Suppressor macrophage (primary cell): ENCODE measurements at regions not wholly inside any gene's neighbourhood (a gene's known extent, or its start where the extent isn't known, plus 50 kb on each side); places are given as distances from the start of the nearest gene placed in this dataset.

Source experiments
- DNase-seq, 4 experiments: peaks; one replicate each; pipeline ENCODE4 v3.0.0-alpha.2; 2020 to 2022

DNA sequence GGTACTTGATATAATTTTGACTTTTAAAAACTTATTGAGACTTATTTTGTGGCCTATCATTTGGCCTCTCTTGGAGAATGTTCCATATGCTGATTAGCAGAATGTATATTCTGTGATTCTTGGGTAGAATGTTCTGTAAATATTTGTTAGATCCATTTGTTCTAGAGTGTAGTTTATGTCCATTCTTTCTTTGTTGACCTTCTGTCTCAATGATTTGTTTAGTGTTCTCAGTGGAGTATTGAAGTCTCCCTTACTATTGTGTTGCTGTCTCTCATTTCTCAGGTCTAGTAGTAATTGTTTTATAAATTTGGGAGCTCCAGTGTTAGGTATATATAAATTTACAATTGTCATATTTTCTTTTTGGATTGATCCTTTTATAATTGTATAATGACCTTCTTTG is 349.6 kb upstream of the CWC22 start:
- DNase-seq, result no peak

DNA sequence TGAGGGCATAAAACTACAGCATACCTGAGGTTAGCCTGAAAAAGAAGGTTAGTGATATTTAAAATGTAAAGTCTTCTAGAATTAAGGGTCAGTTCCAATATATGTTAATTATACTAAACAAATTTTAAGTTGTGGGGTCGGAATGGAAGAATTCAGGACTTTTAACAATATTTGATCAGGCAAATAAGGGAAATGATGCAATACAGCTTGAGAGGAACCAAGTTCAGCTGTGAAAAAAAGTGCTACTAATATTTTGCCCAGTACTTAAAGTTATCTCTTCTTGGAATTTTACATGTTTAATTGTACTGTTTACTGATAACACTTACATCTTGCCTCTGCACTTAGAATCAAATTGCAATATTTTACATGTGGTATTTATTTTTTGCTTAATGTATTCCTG is 345.5 kb upstream of the CWC22 start:
- DNase-seq, result no peak

GRCh38 chr2:180349809-180350208 is 342.7 kb upstream of the CWC22 start:
- no peak for DNase-seq

GRCh38 chr2:180343528-180344345 is 336.6 kb upstream of the CWC22 start:
- no peak for DNase-seq

GRCh38 chr2:180337136-180337535 is 330.0 kb upstream of the CWC22 start:
- no peak for DNase-seq

DNA sequence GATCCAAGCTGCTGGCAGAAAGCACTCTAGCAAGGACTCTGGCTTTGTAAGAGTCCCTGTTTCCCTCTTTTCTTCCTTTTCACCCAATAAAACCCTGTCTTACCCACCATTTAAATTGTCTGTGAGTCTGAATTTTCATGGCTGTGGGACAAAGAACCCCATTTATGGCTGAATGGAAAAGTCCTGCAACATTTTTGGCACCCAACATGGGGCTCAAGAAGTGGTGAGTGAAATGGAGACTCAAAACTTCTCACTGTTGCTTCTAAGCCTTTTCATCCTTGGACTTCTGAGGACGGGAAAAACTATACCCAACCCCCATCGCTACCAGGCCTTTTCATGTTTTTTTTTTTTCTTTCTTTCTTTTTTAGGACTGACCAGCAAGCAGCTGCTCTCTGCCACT is 329.5 kb upstream of the CWC22 start:
- no peak for DNase-seq

GRCh38 chr2:180334514-180334913 is 327.4 kb upstream of the CWC22 start:
- peak in 1 of 4 experiments; percentile 0 for DNase-seq

DNA sequence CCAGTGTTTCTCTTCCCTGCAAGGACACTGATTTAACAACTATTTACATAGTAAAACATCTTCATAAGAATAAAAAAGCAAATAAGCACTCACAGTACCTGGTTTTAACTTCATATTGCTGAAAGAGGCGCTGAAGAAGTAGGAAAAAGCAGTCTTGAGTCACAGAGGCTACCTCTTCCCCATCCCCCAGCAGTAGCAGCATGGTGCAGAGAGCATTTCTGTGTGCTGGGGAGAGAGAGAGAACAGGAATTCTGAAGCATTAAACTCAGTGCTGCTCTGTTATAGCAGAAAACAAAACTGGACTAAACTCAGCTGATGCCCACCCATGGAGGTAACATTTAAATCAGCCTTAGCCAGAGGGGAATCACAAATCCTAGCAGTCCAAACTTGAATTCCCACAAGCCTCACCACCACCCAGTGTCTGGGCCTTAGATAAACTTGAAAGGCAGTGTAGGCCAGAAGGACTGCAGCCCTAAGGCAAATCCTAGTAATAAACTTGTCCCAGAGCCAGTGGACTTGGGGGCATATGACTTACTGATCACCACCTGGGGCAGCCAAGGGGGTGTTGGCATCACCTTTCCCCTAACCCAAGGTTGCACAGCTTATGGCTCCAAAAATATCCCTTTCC is 321.8 kb upstream of the CWC22 start:
- no peak for DNase-seq

- no peak for DNase-seq
Observed at GRCh38 chr2:180327185-180327584, 320.1 kb upstream of the CWC22 start.

DNA sequence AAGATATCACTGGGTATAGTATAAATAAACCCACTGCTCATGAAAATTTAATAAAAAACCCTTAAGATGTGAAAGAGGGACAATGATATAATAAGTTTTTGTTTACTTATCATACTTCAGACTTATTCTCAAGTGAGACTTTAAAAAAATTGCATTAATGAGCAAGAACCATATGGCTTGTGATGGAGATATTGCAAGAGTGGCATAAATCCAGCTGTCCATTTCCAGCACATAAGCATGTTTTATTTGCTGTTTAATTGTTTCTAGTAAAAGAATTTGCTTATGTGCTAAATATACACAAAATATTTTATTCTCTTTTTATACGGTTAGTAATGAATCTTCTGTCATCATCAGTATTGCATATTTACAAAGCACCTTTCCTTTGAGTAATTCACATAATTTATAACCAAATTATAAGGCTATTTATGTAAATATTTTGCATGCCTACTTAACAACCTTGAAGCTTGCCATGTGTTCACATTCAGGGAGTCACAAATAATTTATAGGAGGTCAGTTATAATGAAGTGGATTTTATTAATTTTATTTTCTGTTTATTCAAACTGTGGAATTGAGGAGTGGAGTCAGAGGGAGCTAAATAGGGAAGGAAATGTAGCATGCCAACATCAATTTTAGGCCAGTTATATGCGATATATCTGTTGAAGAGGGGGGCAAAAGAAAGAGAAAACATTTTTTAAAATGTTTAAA is 318.5 kb upstream of the CWC22 start:
- DNase-seq, result no peak

GRCh38 chr2:180324182-180324581 is 317.1 kb upstream of the CWC22 start:
- DNase-seq, result no peak

DNA sequence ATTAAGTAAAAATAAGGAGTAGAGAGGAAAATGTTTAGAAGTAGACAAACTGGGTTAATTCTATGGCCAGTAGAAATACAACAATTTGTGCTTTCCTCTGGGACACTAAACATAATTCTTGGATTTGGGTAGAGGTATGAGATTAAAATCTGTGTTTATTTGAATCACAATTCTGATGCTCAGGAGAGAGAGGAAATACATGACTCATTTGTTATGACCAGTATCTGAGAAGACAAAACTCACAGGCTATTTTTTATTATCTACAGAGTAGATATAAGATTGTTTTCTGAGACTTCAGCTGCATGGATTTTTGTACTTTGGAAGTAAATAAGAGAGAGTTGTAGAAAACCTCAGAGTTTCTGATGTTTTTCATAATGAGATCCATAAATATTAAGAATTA is 315.7 kb upstream of the CWC22 start:
- no peak for DNase-seq

DNA sequence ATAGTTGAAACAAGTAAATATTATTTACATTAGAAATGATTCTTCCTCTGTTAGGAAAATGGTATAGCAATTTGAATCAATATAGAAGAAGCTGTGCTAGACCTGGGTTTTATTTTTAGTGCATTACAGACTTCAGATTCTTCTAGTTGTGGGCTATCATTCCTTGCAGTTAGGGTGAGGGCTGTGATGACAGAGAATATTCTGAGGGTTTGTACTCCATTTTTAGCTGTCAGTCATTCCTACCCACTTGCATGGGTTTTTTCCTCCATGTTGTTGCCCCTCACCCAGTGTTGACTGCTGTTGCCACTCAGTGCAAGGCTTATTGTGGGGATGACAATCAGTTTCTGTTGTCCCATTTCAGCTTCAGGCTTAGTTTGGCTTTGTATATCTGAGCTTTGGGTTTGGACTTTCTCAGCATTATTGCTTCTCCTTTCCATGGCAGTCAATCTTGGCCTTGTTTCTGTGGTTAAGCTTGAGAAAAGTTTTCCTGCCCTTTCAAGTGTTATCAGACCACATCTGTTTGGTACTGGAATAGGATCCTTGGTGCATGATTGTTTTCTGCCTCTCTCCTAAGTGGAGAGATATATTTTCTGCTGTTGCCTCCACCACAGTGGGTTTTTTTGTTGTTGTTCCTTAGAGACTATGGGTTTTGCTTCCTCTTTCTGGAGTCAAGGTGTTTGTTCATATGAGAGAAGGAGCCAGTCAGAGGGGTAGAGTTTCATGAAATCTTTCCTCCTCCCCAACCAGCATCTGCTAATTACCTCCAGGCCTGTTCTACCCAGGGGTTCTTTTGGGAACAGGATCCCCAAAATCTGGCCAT is 312.7 kb upstream of the CWC22 start:
- DNase-seq, result no peak

- DNase-seq, result no peak
Observed at GRCh38 chr2:180314086-180314485, 307.0 kb upstream of the CWC22 start.

GRCh38 chr2:180312542-180312941 is 305.4 kb upstream of the CWC22 start:
- DNase-seq, result no peak

DNA sequence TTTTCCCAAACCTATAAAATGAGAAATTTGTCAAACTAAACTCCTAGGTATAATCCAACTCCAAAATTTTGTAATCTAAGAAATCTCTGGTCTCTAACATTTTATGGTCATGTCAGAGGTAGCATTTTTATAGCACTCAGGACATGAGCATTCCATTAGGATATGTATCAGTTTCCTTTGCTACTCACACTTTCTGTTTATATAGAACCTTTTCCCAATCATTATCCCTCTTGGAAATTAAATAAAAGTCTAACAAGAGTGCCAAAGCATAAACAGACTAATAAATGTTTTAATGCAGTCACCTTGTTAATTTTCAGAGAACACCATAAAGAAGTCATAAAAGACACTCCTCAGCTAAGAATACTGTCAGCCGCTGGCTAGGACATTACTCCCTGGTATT is 300.0 kb upstream of the CWC22 start:
- DNase-seq, result no peak

DNA sequence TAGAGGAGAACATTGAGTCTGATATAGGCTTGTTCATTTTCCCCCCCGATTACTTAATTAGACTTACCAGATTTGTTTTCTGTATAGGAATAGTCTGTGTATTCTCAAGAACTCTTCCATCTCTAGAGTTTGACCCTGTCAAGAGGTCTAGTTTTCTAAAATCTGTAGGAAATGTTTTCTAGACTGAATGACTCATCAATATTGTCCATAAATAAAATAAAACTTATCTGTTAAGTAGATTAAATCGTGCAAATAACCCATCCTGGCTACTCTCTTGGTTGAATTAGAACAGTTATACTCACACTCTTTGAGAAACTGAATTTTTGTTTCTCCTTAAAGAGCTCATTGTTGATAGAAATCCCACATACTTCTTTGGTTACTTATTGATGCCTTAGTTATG is 299.2 kb upstream of the CWC22 start:
- DNase-seq, result no peak

GRCh38 chr2:180291552-180292421 is 284.7 kb upstream of the CWC22 start:
- DNase-seq, result no peak

DNA sequence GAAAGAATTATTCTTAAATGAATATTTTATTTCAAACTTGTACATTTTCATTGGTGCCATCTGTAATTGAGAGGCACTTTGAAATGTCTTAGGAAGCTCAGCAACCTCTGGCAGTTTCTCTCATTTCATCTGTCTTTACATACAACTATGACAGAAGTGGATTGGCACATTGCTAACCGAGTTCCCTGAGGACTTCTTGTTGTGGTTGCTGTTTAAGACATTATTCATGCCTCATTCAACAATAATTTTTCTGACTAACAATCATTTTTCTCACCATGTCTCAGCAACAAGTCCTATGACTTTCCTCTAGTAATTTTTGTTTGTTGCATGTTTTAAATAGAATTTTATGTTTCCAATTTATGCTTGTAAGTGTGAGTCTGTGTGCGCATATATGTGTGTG is 284.0 kb upstream of the CWC22 start:
- no peak for DNase-seq

DNA sequence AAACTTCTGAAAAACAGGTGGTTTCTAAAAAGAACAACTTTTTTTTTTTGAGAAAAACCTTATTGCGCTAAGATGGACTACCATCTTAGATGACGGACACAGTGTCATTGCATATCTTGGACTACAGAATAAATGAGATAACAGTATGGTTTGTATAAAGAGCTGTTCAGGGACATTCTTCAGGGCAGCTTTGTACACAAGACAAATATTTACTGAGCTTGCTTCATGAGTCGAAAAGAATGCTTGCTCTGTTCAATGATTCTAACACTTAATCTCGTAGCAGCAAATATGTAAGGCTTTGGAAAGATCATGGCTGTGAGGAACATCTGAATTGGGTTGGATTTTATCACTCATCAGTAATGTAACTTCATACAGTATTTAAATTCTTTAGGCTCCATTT is 282.5 kb upstream of the CWC22 start:
- DNase-seq, result no peak

DNA sequence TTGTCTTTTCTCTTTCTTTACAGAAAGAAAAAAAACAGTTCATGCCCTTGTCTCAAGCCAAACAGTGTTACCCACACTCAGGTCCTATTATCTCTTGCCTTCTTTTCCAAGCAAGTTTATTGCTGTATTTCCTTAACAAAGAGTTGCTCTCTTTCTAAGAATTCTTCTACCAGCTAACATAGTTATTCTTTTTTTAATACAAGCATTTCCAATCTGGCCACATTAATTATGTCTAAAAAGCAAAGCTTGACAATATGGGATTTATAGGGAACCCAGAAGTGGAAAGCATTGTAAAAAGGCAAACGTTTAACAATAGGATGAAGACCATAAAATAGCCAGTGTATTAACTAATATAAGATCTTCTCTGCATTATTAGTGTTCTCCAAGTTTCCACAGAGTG is 272.5 kb upstream of the CWC22 start:
- DNase-seq, result no peak

DNA sequence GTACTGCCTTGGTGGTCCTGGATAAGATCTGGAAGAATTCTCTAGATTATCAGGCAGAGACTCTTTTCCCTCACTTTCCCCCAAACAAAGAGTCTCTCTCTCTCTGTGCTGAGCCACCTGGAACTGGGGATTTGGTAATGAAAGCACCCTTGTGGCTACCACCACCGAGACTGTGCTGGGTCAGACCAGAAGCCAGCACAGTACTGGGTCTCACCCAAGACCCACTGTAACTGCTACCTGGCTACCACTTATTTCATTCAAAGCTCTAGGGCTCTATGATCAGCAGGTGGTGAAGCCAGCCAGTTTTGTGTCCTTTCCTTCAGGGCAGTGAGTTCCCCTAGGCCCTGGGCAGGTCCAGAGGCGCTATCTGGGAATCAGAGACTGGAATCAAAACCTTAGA is 269.6 kb upstream of the CWC22 start:
- no peak for DNase-seq
